NCI-H146 treated with DMSO at 0.1 percent for 48 hours (cell line): ENCODE measurements at regions not wholly inside any gene's neighbourhood (a gene's known extent, or its start where the extent isn't known, plus 50 kb on each side); places are given as distances from the start of the nearest gene placed in this dataset.
A peak's percentile ranks its signal among the peaks of the same experiment; 100 is the strongest.

Experiments used
- DNase-seq: peaks from one replicate; lab custom pipeline; 2025; ENCODE audit not compliant: unreplicated experiment; lab: John Stamatoyannopoulos, UW

DNA sequence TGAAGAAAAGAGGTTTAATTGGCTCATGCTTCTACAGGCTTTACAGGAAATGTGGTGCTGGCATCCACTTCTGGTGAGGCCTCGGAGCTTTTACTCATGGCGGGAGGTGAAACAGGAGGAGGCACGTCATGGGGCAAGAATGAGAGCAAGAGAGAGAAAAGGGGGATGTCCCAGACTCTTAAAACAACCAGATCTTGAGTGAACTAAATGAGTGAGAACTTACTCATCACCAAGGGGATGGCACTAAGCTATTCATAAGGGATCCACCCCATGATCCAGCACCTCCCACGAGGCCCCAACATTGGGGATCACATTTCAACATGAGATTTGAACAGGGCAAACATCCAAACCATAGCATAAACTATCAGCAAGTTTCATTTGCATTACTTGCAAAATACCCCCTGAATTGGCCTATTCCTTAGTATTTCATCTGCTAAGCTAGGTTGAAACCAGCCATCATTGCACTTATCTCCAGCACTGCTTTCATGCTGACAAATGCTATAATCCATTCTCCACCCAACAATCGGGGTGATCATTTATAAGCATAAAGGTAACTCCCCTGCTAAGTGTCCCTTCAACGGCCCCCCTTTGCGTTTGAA, 179.0 kb downstream of the NOC3L start:
- no peak for DNase-seq

DNA sequence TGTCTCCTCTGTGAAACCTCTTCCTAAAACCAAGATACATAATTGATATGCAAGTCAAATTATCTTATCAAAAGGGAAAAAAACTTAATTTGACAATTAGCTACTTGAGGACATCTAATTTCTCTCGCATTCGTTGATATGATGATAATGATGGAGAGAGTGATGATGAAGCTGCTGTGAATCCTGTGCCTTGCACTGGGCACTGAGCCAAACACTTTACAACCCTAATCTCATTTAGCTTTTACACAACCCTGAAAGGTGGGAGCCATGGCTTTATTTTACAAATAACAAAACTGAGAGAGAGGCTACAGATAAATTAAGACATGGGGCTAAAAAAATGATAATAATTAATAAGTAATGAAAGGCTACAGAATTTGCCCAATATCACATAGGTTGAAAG, 176.0 kb downstream of the NOC3L start:
- no peak for DNase-seq

GRCh38 chr10:94192333-94192732, 170.4 kb downstream of the NOC3L start:
- no peak for DNase-seq

DNA sequence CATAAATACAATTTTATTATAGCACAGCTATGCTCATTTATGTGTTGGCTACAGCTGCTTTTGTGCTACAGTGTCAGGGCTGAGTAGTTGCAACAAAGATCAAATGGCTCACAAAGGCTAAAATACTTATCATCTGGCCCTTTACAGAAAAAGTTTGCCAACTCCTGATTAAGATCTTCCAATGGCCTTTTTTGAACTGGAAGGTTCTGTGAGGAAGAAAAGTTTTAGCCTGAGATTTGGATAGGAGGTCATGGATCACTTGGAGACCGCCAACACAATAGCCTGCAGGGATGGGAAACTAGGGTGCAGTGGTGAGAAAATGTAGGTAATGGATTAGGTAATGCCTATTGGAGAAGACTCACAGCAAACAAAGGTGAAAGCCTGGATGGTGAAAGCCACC, 169.8 kb downstream of the NOC3L start:
- DNase-seq: no peak

DNA sequence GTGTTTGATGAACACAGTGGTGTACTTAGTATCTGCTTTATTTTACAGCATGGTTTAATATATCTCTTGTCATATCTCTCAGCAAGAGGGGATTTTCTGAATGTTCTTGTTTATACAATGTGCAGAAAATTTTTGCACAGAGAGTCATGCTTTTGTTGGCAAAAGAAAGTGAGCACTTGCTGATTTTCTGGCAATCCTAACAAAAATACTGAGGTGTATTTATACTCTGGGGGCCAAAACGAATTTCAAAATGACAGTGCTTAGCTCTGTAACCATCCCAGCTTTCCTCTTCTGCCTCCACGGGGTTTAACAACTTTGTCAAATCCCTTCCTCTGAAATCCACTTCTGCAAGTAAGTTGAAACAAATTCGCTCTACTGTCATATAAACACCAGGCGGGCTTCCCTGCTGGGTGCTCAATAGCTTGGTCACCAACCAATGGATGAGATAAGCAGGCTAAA, 169.2 kb downstream of the NOC3L start:
- no peak for DNase-seq

GRCh38 chr10:94194256-94194655, 168.5 kb downstream of the NOC3L start:
- DNase-seq: no peak

GRCh38 chr10:94197241-94197640, 165.5 kb downstream of the NOC3L start:
- no peak for DNase-seq

GRCh38 chr10:94198324-94198723, 164.4 kb downstream of the NOC3L start:
- no peak for DNase-seq

DNA sequence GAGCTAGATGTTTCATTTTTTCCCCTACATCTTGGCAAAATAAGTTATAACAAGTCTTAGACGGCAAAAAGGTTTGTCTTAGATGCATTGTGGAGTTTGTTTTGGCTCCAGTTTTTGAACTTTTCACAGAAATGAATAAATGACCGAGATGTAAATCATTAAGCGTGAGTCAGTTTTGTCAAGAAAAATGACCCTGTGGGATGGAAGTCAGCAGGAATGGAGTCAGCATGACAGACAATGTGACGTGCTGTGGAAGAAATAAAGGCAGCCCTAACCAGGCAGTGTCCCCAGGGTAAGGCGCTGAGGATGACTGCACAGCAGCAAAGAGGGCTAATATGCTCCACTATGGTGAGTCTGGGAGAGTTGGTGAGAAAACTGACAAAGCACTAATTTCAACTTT, 163.2 kb downstream of the NOC3L start:
- DNase-seq: no peak

GRCh38 chr10:94200146-94200837, 162.4 kb downstream of the NOC3L start:
- no peak for DNase-seq

- DNase-seq: no peak
These were observed 157.3 kb downstream of the NOC3L start for GRCh38 chr10:94205396-94205831.

DNA sequence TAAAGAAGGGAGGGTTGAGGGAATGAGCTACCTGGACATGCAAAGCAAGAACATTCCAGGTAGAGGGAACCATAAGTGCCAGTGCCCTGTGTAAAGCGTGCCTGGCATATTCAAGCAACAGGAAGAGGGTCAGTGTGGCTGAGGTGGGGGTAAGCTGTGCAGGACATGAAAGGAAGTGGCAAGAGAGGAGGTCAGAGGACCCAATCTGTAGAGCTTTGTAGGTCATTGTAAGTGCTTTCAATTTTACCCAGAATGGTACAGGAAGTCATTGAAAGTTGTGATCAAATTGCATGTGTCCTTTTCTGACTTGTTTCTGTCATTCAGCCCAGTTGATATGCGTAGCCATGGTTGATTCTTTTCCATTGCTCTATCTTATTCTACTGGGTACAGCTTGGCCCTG, 156.6 kb downstream of the NOC3L start:
- no peak for DNase-seq

DNA sequence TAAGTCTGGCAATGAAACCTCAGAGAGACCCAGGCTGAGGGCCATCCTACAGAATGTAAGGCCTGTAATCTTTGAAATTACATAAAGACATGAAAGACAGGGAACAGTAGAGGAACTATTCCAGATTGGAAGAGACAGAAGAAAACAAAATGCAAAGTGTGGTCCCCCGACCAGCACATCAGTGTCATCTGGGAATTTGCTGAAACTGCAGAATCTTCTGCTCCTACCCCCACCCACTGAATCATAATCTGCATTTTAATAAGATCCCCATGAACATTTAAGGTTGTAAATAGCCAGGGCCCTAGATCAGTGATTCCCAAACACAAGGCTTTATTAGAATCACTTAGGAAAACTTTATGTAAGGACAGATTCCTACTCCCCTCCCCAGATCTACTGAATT, 154.4 kb downstream of the NOC3L start:
- no peak for DNase-seq

- DNase-seq: no peak
These were observed 152.1 kb downstream of the NOC3L start for GRCh38 chr10:94210440-94211168.

- no peak for DNase-seq
These were observed 151.6 kb downstream of the NOC3L start for GRCh38 chr10:94211169-94211510.

GRCh38 chr10:94213001-94213530, 149.7 kb downstream of the NOC3L start:
- no peak for DNase-seq

GRCh38 chr10:94213980-94214379, 148.8 kb downstream of the NOC3L start:
- no peak for DNase-seq

DNA sequence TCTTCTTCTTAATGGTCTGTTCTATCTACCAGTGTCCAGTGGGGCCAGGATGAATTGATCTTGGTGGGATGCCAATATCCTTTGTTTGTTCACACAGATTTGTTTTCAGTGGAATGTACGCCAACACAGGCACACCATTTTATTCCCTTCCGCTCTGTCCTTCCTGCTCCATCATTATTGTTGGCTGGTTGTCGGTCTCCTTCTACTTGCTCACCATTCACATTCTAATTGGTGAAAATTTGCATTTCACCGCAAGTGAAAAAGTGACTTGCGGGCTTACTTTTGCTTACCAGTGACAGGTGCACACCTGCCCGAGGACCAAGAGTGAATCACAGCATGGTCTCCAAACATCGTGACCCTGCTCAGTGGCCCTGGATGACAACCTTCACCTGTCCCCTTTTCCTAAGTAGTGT, 148.3 kb downstream of the NOC3L start:
- peak; percentile 18 for DNase-seq

GRCh38 chr10:94216201-94216600, 146.5 kb downstream of the NOC3L start:
- no peak for DNase-seq

GRCh38 chr10:94217411-94217810, 145.3 kb downstream of the NOC3L start:
- DNase-seq: no peak

DNA sequence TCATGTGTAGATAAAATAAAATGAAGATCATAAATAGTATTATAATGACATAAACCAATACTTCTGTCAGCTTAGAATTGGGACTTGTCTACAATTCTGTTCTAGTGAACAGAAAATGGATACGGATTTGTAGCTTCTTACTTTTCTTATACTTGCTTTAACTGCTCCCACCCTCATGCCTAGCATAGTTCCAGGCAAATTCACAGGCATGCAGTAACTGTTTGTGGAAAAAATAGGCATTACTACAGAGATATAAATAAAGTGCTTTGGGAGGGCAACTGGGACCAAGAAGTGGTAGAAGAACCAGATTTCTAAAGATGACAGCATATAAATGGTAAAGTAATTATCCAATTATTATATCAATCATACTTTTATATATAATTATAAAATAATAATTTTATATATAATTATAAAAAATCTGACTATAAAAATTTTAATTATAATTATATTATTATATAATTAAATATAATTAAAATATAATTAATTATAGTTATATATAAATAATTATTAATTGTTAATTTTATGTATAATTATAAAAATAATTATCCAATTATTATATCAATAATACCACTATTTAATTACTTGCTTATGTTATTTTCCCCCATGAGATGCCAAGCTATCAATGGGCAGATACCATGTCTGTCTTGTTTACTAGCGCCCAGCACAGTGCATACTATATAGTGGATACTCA, 144.1 kb downstream of the NOC3L start:
- no peak for DNase-seq
